Ramos (cell line): ENCODE measurements at regions not wholly inside any gene's neighbourhood (a gene's known extent, or its start where the extent isn't known, plus 50 kb on each side); places are given as distances from the start of the nearest gene placed in this dataset.

Experiments
- in situ Hi-C: fragments of 300-500 bp; cut with MboI; formaldehyde crosslinking; loops from one replicate; pipeline ENCODE4 v1.14.3; 2022; ENCODE audit warnings: low sequenced_read_pairs; ENCODE audit not compliant: unreplicated experiment

DNA sequence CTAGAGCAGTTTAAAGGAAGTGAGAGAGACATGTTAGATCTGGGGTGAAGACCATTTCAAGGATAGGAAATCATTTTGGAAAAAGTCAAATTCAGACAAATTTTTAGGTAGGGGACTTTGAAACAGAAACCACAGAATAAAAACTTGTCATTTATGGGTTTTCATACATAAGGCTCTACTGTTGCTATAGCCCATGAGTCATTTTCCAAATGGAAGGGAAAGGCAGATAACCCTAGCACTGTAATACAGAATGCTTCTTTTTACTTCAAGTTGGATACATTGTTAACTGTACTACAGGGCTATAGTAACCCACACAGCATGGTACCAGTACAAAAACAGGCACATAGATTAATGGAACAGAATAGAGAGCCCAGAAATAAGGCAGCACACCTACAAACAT is 455.4 kb downstream of the EBF1 start:
- in situ Hi-C loops, result no loop called here

DNA sequence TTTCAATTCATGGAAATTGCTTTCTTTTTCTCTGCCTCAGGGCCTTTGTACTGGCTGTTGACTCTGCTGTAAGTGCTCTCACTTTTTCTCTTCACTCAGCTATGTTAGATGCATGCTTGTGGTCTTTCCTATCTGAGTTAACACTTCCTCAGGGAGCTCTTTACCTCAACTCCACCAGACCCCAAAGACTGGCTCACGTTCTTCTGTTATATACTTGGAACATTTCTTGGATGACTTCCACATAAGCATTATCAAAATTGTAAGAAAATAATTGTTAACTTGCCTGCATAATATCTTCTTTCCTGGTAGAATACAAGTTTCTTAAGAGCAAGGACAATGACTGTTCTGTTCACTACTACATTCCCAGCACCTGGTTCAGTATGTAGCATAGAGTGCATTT is 455.9 kb downstream of the EBF1 start:
- in situ Hi-C loops, result no loop called here

DNA sequence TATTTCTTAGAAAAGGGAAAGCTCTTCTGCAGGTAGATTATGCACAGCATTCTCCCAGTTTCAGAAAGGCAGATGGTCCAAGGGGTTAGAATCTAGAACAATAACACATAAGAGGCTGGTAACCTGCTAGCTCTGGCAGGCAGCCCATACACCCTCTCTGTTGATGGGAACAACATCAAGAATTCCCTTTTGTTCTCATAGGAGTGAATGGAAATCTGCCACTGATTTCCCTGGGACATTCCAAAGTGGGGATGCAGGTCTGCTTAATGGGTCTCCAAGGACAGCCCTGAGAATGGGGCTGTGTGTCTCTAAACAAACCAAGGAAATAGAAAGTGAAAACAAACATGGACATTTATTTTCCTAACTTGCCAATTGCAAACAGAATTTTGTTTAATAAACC is 456.8 kb downstream of the EBF1 start:
- in situ Hi-C loops, result no loop called here

DNA sequence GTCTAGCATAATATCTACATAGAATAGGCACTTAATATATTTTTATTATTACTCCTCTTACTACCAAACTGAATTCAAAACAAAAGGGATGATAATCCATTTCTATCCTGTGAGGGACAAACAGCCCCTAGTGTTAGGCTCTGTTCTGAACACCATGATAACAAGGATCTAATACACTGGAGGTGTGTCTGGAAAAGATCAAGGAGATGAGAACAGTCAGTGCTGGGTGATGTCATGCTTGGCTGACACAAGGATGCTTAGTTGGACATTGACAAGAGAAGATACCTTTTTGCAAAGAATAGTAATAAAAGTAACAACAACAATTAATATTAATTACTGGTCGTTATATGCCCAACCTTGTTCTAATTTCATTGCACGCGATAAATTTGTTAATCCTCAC is 458.7 kb downstream of the EBF1 start:
- in situ Hi-C loops, result no loop called here

DNA sequence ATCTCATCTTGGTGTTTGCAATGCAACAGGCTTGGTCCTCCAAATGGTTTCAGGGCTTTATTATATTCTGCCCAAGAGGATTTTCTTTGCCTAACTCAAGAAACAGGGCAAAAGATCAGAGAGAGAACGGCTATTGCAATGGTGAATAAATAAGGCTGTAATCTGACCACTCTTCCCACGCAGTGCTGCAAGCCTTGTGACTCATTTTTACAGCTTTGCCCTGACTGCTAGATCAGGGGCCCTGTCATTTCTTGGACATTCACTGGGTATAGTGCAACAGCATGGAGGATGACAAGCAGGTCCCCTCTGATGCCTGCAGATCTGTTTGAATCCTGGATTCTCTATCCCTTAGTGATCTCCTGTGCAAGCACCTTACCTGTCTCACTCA is 459.1 kb downstream of the EBF1 start:
- in situ Hi-C loops, result no loop called here

DNA sequence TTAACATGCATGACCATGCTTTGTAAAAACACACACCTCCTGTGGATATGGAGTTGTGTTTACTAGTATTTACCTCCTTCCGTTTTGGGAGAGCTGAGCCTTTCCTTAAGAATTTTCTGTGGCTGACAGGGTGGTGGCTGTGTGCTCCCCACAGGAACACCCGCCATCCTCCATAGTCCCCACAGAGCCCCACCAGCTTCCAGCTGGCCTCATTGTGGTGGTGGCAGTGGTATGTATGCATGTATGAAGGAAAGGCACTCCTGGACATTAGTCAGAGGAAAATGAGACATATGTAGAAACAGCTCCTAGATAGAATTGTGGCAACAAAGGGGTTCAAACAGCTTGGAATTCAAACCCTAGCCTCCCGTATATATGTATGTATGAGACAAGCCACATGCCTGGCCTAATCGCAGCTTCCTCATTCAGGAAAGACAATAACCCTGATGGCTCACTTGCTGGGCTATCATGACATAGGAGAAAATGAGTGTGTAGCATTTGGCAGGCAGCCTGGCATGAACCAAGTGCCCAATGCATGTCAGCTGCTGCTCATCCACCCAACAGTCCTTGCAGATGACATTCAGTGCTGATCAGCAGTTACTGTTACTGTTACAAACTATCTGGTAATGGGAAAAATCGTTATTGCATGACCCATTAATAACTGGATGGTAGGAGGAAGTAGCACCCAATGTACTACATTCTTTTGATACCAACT is 459.7 kb downstream of the EBF1 start:
- in situ Hi-C loops, result no loop called here

DNA sequence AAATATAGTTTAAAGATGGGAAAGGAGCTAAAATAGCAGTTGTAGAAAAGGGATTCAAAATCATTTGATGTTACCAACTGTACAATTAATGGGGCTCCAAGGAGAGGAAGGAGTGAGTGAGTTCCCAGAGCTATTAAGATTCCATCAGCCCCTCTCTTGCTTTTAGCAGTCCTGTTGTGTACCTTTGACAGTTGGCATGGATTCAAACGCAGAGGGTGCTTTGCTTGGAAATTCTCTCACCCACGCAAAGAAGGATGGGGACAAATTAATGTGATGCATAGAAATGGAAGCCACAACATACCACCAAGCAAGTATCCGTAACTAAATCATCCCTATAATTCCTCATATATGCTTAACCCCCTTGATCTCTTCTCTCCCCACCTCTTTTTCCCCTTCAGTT is 461.3 kb downstream of the EBF1 start:
- in situ Hi-C loops, result no loop called here

DNA sequence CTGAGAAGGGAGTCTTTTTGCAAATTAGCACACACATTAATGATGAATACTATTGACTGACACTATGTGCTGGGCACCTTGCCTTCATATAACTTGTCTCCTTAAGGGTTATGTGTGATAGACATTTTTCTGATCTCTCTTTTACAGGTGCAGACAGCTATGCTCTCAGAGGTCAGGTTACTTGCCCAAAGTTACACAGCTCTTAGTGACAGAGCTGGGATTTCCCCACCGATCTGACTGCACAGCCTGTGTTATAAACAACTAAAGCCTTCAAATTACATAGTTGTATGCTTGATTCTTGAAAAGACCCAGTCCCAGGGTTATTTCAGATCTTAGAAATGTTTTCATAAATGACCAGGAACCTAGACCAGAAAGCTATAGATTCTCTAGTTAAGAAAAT is 462.7 kb downstream of the EBF1 start:
- in situ Hi-C loops, result no loop called here

DNA sequence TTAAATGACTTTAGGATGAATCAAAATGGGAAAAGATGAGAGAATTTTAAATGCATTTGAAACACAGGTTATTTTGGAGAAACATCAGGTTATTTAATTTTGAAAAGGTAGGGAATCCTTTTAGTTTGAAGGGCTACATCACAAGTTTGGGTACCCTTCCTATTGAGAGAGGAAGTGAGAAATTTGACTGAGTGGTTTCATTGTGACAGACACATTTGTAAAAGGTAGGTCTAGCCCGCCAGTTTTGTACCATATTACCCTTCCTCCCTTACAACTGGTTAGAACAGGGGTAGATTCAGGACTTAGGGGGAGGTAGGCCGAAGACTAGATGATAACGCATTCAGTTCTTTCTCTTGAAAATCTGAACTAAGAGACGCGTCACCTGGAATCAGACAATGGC is 464.2 kb downstream of the EBF1 start:
- in situ Hi-C loops, result no loop called here

DNA sequence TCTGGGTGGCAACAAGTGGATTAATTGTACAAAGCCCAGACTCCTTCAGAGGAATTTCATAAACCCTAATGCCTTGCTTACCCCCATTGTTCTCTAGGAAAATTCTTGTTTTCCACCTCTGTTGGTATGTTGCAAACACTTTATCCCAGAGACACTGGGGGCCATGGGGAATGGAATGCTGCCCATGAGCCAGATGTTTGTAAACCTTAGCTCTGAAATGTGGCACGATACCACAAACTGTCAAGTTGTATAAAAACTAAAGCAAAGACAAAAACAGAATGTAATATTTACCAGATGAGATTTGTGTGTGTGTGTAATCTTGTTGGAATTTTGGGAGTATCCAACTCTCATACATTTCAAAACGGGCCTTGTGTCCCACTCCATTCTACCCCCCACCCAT is 465.0 kb downstream of the EBF1 start:
- in situ Hi-C loops, result no loop called here

DNA sequence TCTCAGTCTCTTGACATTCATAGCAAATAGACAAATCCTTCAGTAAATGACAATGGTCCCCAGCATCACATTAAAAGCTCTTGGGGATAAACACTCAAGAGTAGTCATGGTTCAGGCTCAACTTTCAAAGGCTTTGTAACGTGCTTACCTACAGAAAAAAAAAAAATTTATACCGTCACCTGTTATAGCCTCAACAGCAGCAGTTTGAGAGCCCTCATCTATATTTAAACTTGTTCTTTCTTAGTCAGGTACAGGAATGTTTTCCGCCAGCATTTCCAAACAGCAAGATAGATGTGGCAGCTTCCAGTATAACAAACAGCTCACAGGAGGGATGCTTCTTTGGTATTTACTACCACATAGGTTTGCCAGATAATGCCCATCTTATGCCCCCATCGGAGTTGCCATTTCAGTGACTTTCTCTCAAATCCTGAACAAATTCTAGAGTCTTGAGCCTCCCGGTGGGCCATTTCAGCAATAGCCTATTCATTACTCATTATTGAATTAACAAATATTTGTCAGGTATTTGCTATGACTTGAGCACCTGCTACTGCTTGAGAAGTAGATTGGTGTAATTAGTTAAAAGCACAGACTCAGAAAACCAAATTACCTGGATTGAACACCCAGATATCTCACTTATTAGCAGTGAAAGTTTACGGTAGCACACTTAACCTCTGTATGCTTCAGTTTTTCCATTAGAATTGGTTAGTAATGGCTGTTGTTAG is 470.0 kb downstream of the EBF1 start:
- in situ Hi-C loops, result no loop called here

DNA sequence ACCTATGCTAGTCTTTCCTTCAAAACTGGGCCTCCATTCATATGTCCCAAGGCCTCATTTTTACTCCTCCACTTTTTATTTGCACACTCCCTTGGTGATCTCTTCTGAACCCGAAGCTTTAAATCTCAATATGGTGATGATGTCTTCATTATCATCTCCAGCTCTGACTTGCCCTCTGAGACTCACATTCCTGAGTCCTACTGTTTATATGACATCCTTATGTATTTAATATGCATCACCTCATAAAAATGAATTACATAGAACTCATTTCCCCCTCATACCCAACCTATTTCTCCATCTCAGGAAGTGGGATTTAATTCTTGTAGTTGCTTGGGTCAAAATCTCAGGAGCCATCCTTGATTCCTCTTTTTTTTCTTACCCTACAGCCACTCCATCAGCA is 473.0 kb downstream of the EBF1 start:
- in situ Hi-C loops, result no loop called here

DNA sequence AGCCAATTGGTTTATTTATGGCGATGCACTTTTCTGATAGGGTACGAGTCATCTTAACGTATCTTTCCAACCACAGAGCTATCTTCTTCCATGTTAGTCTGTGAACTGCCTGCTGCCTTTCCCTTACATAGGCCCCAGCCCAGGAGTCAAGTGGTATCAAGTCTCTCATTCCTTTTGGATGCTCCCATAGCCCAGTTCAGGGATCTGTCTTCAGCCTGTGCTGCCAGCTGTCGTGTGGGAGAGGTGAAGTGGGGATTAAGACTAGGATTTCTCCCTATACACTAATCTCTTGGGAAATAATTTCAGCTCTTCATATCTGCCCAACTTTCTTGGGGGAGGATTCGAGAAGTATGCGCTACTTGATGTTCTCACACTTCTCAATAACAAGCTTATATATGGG is 475.7 kb downstream of the EBF1 start:
- in situ Hi-C loops, result no loop called here

DNA sequence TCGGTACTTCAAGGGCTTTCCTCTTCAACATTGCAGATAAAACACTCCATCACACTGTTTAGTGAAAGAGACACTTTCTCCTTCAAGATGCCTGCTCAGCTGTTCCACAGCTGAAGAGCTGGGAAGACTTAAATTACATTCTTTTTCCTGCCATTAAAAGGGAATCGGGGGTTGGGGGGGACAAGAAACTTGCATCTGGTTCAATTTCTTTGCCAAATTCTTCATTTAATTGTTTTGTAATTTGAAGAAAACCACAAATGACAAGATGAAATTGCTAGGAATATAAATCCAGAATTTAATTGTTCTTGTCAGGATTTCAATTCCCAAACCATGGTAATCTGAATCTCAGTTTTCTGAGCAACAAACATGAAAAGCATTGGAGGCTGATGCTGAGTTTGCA is 478.3 kb downstream of the EBF1 start:
- in situ Hi-C loops, result no loop called here

DNA sequence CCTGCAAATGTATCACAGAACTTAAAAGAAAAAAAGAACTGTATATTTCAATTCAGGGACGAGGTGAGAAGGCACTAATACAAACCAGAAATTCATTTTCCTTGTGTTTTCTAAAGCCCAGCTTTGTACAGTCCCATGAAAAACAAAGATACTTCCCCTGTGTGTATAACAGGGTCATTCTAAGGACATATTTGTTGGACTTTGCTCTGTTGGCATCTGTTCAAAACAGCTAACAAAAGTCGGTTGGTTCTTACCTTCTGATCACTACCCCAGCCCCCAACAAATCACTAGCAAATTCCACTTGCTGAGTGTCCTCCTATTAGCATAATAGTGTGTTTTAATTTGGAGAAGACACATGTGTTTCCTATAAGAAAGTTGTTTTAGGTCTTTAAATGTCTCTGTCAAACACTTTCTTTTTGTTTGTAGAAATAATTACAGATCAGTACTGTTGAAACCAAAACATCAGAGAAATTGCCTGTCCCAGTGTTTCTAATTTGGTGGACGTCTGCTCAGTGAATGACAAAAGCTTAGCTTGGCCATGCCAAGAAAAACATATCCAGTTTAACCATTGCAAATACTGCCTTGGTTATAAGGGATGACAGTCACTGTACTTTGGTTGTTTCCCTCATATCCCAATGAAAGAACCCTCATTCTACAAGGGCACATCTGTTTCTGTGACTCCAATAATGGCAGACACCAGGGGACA is 480.5 kb downstream of the EBF1 start:
- in situ Hi-C loops, result no loop called here

DNA sequence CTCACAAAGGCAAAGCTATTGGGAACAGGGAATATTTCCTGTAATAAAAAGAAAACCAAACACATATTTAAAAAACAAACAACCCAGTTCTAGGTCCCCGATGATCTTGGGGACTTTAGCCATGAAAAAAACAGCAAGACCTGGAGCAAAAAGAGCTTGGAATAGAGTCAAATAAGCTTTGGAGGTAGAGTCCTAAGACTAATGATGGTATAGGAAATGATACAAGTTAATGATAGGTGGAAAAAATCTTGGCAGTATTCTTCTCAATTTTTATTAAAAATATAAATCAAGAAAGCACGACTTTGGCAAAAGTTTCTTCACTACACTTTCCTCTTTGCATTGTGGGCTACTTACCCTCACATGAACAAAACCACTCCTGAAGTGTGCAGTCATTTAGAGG is 481.5 kb downstream of the EBF1 start:
- in situ Hi-C loops, result no loop called here

DNA sequence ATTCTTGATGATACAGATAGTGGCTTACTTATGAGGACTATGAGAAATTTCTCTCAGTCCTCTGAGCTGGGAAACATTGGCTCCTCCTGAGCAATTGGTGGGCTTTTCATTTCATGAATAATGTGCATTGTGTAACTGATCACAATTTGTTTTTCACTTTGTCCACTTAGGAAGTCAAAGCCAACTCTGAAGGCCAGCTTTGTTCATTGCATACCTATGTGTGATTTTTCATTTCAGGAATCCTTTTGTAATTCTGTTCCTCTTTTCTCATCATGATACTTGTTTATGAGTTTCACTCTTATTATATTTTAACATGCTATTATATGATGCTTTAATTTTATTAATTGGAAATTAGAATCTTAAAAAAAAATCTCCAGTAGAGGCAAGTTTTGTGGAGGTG is 483.0 kb downstream of the EBF1 start:
- in situ Hi-C loops, result no loop called here

DNA sequence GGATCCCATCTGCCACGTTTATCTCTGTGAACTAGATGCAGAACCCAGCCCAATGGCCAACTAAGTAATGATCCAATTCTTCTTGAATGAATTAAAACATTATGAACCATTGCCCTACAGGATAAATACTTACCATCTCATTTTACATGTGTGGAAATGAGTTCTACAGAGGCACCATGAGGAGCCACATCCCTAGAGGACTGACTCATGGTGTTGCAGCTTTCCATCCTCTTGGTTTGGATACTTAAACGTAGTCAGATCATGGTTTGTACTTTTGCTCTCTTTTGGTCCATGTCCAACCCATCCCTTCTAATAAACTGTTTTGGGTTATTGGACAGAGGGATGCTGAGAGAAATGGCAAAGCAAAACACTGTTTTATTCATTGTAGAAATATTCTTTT is 484.8 kb downstream of the EBF1 start:
- in situ Hi-C loops, result no loop called here

DNA sequence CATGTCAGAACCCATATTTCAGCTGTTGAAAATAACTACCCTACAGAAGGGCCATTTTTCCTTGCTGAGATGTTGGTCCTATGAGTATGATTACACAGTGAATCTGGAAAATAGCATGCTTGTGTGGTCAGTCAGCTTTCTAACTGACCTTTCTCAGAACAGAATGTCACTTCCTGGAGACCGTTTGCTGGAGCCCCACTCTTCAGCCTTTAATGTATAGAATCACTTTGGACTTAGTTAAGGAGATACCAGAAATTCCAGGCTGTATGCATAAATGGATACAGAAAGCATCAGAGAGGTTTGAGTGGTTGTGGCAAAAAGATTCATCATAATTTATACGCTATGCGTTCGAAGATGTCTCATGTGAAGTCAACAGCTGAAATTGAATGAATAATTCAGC is 488.1 kb downstream of the EBF1 start:
- in situ Hi-C loops, result no loop called here

DNA sequence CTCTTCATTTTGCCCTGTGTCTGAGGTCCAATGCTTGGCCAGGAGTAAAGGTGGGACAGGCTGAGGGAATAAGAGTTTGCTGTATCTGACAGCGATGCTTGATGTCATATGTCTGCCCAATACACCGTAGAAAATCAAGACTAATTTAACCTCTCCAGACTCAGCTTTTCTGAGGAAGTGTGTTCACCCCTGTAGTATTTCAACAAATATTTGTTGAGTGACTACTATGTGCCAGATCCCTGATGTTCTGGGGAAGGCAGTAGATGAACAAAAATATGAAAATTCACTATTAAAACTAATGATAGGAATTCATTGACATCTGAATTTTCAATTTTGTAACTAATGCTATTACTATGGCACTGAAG is 489.7 kb downstream of the EBF1 start:
- in situ Hi-C loops, result no loop called here

DNA sequence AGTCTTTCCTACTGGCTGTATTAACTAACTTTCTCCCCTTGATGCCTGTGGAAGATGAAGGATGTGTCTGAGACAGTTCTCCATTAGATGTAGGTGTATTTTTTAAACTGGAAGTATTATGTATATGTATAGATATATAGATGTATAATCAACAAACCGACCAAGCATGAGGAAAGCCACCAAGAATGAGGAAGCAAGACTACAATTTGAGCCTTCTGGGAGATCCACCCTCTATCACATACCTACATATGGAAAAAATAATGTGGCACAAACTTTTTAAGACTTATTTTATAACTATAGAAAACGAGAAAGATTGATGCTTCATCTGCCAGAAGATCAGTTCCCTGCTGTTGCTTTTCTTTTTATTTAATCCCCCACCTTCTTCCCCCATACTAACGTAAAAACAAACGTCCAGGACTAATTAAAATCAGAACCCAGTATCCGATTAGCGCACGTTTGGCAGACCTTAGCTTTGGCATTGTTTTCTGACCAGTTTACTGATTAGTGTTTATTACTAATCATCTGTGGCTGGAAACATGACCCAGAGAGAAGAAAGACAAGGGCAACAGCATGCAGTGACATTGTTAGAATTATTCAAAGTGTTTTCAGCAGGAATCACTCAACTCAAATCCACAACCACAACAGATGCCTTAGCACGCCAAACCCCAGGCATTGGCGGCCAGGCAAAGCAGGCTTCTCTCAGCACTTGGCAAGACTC is 490.2 kb downstream of the EBF1 start:
- in situ Hi-C loops, result no loop called here
